ENCODE measurements at regions not wholly inside any gene's neighbourhood (a gene's known extent, or its start where the extent isn't known, plus 50 kb on each side); places are given as distances from the start of the nearest gene placed in this dataset.

DNA sequence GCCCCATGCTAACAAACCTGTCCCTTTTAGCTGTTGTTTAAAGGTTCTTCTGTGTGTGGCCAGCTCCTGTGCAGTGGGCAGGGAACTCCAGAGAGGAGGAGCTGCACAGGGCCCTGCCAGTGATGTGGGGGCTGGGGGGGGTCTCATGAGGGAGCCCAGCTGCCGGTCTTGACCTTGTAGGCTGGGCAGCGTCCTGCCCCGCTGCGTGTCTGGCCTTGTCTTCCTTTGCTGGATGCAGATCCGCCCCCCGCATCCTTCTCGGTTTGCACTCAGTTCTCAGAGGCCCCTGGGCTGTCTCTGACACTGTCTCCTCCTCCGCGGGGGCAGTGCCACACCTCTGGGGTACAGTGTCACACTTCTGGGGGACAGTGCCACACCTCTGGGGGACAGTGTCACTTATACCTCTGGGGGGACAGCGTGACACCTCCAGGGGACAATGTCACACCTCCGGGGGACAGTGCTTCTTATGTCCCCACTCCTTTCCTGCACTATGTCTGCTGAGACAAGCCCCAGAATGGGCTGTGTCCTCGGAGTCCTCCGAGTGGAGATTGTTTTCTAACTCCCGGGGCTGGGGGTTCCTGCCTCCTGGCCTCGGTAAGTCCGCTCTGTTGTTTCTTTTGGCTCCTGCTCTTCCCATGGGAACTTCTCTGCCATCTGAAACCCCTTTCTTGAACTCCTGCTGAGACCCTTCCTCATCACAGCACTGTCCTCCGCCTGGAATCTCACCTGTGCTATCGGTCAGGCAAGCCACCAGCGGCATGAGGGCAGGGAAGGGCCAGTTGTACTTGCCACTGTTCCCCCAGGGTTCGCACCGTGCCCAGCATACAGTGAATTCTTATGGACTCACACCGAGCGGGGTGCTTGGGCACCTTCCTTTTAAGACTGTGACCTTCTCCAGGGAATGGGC is 788.3 kb downstream of the TBC1D22A start:
- Histone ChIP-seq H3K4me3 (no peak overlapping the region), H3K4me1 (no peaks in the 10 kb centered on the region), H3K27me3 (replicated peaks in 1 of 7) (peaks cover 0 to 30% (median 0%) of the 10 kb centered on the region in 7 donors), H3K27ac (no peak overlapping the region), H3K36me3 (no peaks in the 10 kb centered on the region), H3K9me3 (peaks cover 0 to 3% (median 0%) of the 10 kb centered on the region in 8 donors)
- DNase-seq, result no peak
- 55 to 67% (median 61%) methylated on average over 23 of the region's 23 CpGs for WGBS, 5 donors
- intact Hi-C loops (cut with DNase I; ENCODE audit: low total_unique reads), result no loop called here
- TF ChIP-seq CTCF (IDR thresholded peaks at IDR 0.05 in 8 of 11, conservative IDR thresholded peaks at IDR 0.05 in 3 of 11), result no peak
- TF ChIP-seq POLR2A (IDR thresholded peaks at IDR 0.05), result no peak
- TF ChIP-seq POLR2AphosphoS5 (IDR thresholded peaks at IDR 0.05), result no peak

DNA sequence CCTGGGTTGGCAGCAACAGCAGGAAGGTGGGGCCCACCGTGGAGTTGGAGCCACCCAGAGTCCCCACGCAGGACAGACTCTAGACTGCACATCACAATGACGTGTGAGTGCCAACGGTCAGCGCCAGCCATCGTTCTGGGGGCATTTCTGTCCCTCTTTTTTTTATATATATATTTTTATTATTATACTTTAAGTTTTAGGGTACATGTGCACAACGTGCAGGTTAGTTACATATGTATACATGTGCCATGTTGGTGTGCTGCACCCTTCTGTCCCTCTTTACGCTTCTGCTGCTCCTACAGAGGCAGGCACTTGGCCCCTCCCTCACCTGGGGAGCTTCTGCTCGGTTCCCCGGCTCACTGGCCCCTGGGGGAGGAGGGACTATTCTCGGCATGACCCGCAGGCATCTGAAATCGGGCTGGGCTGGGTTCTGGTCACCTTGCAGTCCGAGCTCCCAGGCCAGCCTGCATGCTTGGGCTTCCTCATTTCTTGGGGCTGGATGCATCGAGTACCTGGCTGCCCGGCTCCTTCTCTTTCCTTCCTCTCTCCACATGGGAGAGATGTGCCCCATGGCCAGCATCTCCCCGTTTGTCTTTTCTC is 787.4 kb downstream of the TBC1D22A start:
- DNase-seq, result no peak
- TF ChIP-seq POLR2AphosphoS5 (IDR thresholded peaks at IDR 0.05) (no peak), CTCF (IDR thresholded peaks at IDR 0.05 in 8 of 11, conservative IDR thresholded peaks at IDR 0.05 in 3 of 11) (no peak), POLR2A (IDR thresholded peaks at IDR 0.05) (no peak)
- 69 to 83% (median 77%) methylated on average over 14 to 17 of the region's 17 CpGs for WGBS, 5 donors
- Histone ChIP-seq H3K4me1 (no peaks in the 10 kb centered on the region), H3K9me3 (peaks cover 0 to 11% (median 2%) of the 10 kb centered on the region in 8 donors), H3K27ac (no peak overlapping the region), H3K27me3 (replicated peaks in 1 of 7) (peaks cover 0 to 30% (median 0%) of the 10 kb centered on the region in 7 donors), H3K36me3 (no peaks in the 10 kb centered on the region), H3K4me3 (no peak overlapping the region)
- intact Hi-C loops (cut with DNase I; ENCODE audit: low total_unique reads), result no loop called here

GRCh38 chr22:47548953-47549740 is 786.7 kb downstream of the TBC1D22A start:
- Histone ChIP-seq H3K36me3 (no peaks in the 10 kb centered on the region), H3K4me1 (no peaks in the 10 kb centered on the region), H3K9me3 (peaks cover 0 to 11% (median 2%) of the 10 kb centered on the region in 8 donors), H3K27me3 (replicated peaks in 1 of 7) (peaks cover 0 to 30% (median 0%) of the 10 kb centered on the region in 7 donors), H3K4me3 (no peak overlapping the region), H3K27ac (no peak overlapping the region)
- TF ChIP-seq POLR2A (IDR thresholded peaks at IDR 0.05), result no peak
- no peak for TF ChIP-seq POLR2AphosphoS5 (IDR thresholded peaks at IDR 0.05)
- no peak for TF ChIP-seq CTCF (IDR thresholded peaks at IDR 0.05 in 8 of 11, conservative IDR thresholded peaks at IDR 0.05 in 3 of 11)
- DNase-seq, result no peak
- intact Hi-C loops (cut with DNase I; ENCODE audit: low total_unique reads), result no loop called here
- 74 to 83% (median 81%) methylated on average over 12 of the region's 12 CpGs for WGBS, 5 donors

Measured in spleen (tissue), 11 donors.